Neural crest cell (in vitro differentiated cells): ENCODE measurements at regions not wholly inside any gene's neighbourhood (a gene's known extent, or its start where the extent isn't known, plus 50 kb on each side); places are given as distances from the start of the nearest gene placed in this dataset.

Source experiments
- DNase-seq: peaks from one replicate; pipeline ENCODE4 v3.0.0; 2021; ENCODE audit warnings: low read depth, mixed read lengths, low spot score
- H3K27ac Mint-ChIP-seq: one replicate; pipeline ENCODE4 v1.8.0; 2021; ENCODE audit warnings: mild to moderate bottlenecking, mixed read lengths; ENCODE audit not compliant: unreplicated experiment
- H3K27me3 Mint-ChIP-seq: 2 replicates; pipeline ENCODE4 v1.8.0; 2021; ENCODE audit warnings: low read depth, mild to moderate bottlenecking, mixed read lengths
- H3K36me3 Mint-ChIP-seq: 2 replicates; pipeline ENCODE4 v1.8.0; 2021; ENCODE audit warnings: low read depth, mild to moderate bottlenecking, mixed read lengths
- H3K4me1 Mint-ChIP-seq: 2 replicates; pipeline ENCODE4 v1.8.0; 2021; ENCODE audit warnings: mixed read lengths
- H3K4me3 Mint-ChIP-seq: one replicate; pipeline ENCODE4 v1.8.0; 2021; ENCODE audit warnings: mild to moderate bottlenecking, mixed read lengths
- H3K9me3 Mint-ChIP-seq: 2 replicates; pipeline ENCODE4 v1.8.0; 2021; ENCODE audit warnings: mixed read lengths
- CTCF ChIP-seq: fragments of 200-600 bp; sonication (generic); conservative IDR thresholded peaks from 2 replicates; pipeline ENCODE4 v1.5.0; 2021; ENCODE audit warnings: antibody characterized with exemption, mild to moderate bottlenecking

DNA sequence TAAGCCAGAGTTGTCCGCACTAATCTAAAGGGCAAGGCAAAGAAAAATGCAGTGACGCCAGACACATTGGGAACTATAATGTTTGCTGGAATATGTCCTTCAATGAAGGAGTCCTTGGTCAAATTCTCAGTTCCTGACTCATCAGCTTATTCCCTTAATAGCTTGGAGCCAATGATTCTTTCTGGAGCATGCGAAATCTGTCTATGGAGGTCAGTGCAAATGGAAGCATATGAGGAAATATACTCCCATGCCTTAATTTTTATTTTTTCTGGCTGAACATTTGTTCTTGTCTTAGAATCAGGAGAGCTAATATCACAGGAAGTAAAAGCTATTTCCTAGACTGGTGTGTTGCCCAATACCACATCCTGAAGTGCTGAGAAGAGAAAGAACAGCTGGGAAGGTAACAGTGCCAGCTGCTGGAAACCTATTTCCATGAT is 289.8 kb upstream of the SPRY2 start:
- Mint-ChIP-seq H3K9me3 (peaks cover 10% of the 10 kb centered on the region), H3K36me3 (no peaks in the 10 kb centered on the region), H3K4me3 (no peak overlapping the region), H3K4me1 (peaks cover 38% of the 10 kb centered on the region), H3K27me3 (no peaks in the 10 kb centered on the region), H3K27ac (no peak overlapping the region)
- no peak for TF ChIP-seq CTCF
- DNase-seq = no peak

GRCh38 chr13:80618781-80619180 is 277.9 kb upstream of the SPRY2 start:
- peaks cover 9% of the 10 kb centered on the region for H3K4me1 Mint-ChIP-seq
- no peak overlapping the region for H3K4me3 Mint-ChIP-seq
- H3K27ac Mint-ChIP-seq = no peak overlapping the region
- H3K27me3 Mint-ChIP-seq = no peaks in the 10 kb centered on the region
- peaks cover 7% of the 10 kb centered on the region for H3K9me3 Mint-ChIP-seq
- TF ChIP-seq CTCF = no peak
- no peak for DNase-seq
- H3K36me3 Mint-ChIP-seq = peaks cover 4% of the 10 kb centered on the region

GRCh38 chr13:80612804-80613203 is 271.9 kb upstream of the SPRY2 start:
- Mint-ChIP-seq H3K4me1 (peaks cover 17% of the 10 kb centered on the region), H3K9me3 (no peaks in the 10 kb centered on the region), H3K36me3 (no peaks in the 10 kb centered on the region), H3K27ac (no peak overlapping the region), H3K27me3 (no peaks in the 10 kb centered on the region), H3K4me3 (no peak overlapping the region)
- no peak for TF ChIP-seq CTCF
- DNase-seq = no peak

- no peak for DNase-seq
- no peaks in the 10 kb centered on the region for H3K27me3 Mint-ChIP-seq
- H3K4me3 Mint-ChIP-seq = no peak overlapping the region
- TF ChIP-seq CTCF = no peak
- H3K9me3 Mint-ChIP-seq = no peaks in the 10 kb centered on the region
- peaks cover 17% of the 10 kb centered on the region for H3K4me1 Mint-ChIP-seq
- H3K27ac Mint-ChIP-seq = no peak overlapping the region
- H3K36me3 Mint-ChIP-seq = no peaks in the 10 kb centered on the region
Measured at GRCh38 chr13:80611310-80611709, 270.4 kb upstream of the SPRY2 start.

DNA sequence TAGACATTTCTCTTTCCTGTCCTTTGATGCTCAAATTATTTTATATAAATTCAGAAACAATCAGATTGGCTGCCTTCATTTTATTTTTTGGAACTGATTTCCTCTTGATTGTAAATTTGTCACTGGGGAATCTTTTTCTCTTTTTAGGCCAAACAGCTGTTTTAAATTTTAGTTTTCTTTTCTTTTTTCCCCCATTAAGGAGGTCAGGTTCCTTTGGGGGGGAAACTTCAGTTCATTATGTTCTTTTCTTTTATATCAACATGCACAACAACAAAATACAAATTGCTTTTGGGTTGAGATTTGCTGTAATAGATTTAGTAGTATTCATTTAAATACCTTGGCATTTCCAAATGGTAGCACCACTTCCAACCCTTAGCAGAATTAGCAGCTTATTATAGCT is 264.8 kb upstream of the SPRY2 start:
- TF ChIP-seq CTCF = no peak
- Mint-ChIP-seq H3K36me3 (no peaks in the 10 kb centered on the region), H3K27me3 (no peaks in the 10 kb centered on the region), H3K9me3 (no peaks in the 10 kb centered on the region), H3K4me1 (peaks cover under 1% of the 10 kb centered on the region), H3K27ac (no peak overlapping the region), H3K4me3 (no peak overlapping the region)
- DNase-seq = no peak

- Mint-ChIP-seq H3K9me3 (no peaks in the 10 kb centered on the region), H3K4me1 (peaks cover 5% of the 10 kb centered on the region), H3K27me3 (no peaks in the 10 kb centered on the region), H3K36me3 (no peaks in the 10 kb centered on the region), H3K27ac (no peak overlapping the region), H3K4me3 (no peak overlapping the region)
- DNase-seq = no peak
- no peak for TF ChIP-seq CTCF
Measured at GRCh38 chr13:80605011-80605410, 264.1 kb upstream of the SPRY2 start.
